ENCODE measurements at regions not wholly inside any gene's neighbourhood (a gene's known extent, or its start where the extent isn't known, plus 50 kb on each side); places are given as distances from the start of the nearest gene placed in this dataset.

DNA sequence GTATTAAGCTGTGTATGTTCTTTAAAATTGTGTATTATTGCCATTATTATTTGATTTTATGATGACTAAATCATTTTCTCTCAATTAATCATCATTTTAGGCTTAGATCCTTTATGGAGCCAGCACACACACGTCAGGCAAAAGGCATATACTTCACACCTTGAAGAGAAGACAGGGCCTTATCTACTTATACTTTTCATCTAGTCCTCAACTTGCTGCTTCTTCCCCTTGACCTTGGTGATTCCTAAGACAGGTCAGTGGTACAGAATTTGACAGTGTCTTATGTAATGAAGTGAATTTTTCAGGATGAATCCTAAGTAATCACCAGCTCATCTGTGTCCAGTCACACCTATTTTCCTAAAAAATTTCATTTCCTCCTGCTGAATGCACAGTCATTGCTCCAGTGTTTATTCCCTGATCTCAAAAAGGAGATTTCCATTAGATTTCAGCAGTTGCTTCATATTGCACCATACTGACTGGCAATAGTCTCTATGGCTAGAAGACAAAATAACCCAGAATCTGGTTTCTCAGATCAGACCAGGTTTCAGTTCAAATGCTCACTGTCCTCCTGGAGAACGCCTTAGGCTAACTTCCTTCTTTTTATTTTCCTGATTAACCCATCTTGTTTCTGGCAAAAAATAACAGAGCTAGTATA is 235.7 kb downstream of the PTH2R start:
- Histone ChIP-seq H3K9me3 (ENCODE audit: control insufficient read depth, insufficient read depth, low read depth, low read length) (no peaks in the 10 kb centered on the region), H3K79me2 (ENCODE audit: control insufficient read depth, insufficient read depth, low read length) (no peaks in the 10 kb centered on the region), H3K9ac (ENCODE audit: insufficient read depth, low read length) (no peak overlapping the region), H3K27me3 (ENCODE audit: control insufficient read depth, insufficient read depth, low read length) (no peaks in the 10 kb centered on the region), H3K36me3 (ENCODE audit: control insufficient read depth, insufficient read depth, low read length) (no peaks in the 10 kb centered on the region), H3K27ac (ENCODE audit: insufficient read depth, low read length) (no peak overlapping the region), H3K4me1 (ENCODE audit: control insufficient read depth, extremely low read depth, insufficient read depth, low read length) (no peaks in the 10 kb centered on the region), H3K4me2 (ENCODE audit: extremely low read depth, insufficient read depth, low read length) (no peak overlapping the region), H4K20me1 (ENCODE audit: control insufficient read depth, extremely low read depth, insufficient read depth, low read length) (no peaks in the 10 kb centered on the region), H3K4me3 (replicated peaks in 1 of 4; ENCODE audit: control extremely low read depth in 1 of 4, insufficient read depth in 1 of 4, low read depth in 3 of 4, low read length in 4 of 4) (no peak overlapping the region), H2AFZ (ENCODE audit: low read length) (no peak overlapping the region)
- TF ChIP-seq, protein P1, sequence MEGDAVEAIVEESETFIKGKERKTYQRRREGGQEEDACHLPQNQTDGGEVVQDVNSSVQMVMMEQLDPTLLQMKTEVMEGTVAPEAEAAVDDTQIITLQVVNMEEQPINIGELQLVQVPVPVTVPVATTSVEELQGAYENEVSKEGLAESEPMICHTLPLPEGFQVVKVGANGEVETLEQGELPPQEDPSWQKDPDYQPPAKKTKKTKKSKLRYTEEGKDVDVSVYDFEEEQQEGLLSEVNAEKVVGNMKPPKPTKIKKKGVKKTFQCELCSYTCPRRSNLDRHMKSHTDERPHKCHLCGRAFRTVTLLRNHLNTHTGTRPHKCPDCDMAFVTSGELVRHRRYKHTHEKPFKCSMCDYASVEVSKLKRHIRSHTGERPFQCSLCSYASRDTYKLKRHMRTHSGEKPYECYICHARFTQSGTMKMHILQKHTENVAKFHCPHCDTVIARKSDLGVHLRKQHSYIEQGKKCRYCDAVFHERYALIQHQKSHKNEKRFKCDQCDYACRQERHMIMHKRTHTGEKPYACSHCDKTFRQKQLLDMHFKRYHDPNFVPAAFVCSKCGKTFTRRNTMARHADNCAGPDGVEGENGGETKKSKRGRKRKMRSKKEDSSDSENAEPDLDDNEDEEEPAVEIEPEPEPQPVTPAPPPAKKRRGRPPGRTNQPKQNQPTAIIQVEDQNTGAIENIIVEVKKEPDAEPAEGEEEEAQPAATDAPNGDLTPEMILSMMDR (conservative IDR thresholded peaks at IDR 0.05 in 1 of 2, IDR thresholded peaks at IDR 0.05 in 1 of 2; ENCODE audit: low read depth in 1 of 2, low read length in 2 of 2), result no peak
- no peak for TF ChIP-seq EZH2 (IDR thresholded peaks at IDR 0.05; ENCODE audit: low read length, missing control alignments)
- no peak for DNase-seq (ENCODE audit: low read depth in 2 of 2)

DNA sequence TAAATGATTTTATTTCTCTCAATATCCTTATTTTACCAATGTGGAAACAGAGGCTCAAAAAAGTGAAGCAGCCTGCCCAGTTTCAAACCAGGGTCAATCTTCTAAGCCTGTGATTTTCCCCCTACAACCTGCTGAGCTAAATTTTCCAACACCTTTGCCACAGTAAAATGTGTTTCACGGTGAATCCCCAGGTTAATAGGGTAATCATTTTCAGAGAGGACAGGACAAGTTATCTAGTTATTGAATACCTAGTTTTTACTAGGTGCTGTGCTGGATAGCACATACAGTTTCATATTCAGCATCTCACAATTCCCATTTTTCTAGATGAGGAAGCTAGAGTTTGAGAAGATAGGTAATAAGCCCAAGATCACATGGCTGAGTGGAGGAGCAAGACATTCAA is 236.6 kb downstream of the PTH2R start:
- DNase-seq (ENCODE audit: low read depth in 2 of 2), result no peak
- no peaks in the 10 kb centered on the region for H3K27me3 ChIP-seq (ENCODE audit: control insufficient read depth, insufficient read depth, low read length)
- H4K20me1 ChIP-seq (ENCODE audit: control insufficient read depth, extremely low read depth, insufficient read depth, low read length), result no peaks in the 10 kb centered on the region
- H3K36me3 ChIP-seq (ENCODE audit: control insufficient read depth, insufficient read depth, low read length), result no peaks in the 10 kb centered on the region
- no peak overlapping the region for H3K9ac ChIP-seq (ENCODE audit: insufficient read depth, low read length)
- H3K79me2 ChIP-seq (ENCODE audit: control insufficient read depth, insufficient read depth, low read length), result no peaks in the 10 kb centered on the region
- no peak overlapping the region for H3K4me3 ChIP-seq (replicated peaks in 1 of 4; ENCODE audit: control extremely low read depth in 1 of 4, insufficient read depth in 1 of 4, low read depth in 3 of 4, low read length in 4 of 4)
- TF ChIP-seq, protein P1 (conservative IDR thresholded peaks at IDR 0.05 in 1 of 2, IDR thresholded peaks at IDR 0.05 in 1 of 2; ENCODE audit: low read depth in 1 of 2, low read length in 2 of 2), result no peak
- TF ChIP-seq EZH2 (IDR thresholded peaks at IDR 0.05; ENCODE audit: low read length, missing control alignments), result no peak
- no peak overlapping the region for H3K4me2 ChIP-seq (ENCODE audit: extremely low read depth, insufficient read depth, low read length)
- no peak overlapping the region for H3K27ac ChIP-seq (ENCODE audit: insufficient read depth, low read length)
- no peaks in the 10 kb centered on the region for H3K9me3 ChIP-seq (ENCODE audit: control insufficient read depth, insufficient read depth, low read depth, low read length)
- H3K4me1 ChIP-seq (ENCODE audit: control insufficient read depth, extremely low read depth, insufficient read depth, low read length), result no peaks in the 10 kb centered on the region
- no peak overlapping the region for H2AFZ ChIP-seq (ENCODE audit: low read length)

DNA sequence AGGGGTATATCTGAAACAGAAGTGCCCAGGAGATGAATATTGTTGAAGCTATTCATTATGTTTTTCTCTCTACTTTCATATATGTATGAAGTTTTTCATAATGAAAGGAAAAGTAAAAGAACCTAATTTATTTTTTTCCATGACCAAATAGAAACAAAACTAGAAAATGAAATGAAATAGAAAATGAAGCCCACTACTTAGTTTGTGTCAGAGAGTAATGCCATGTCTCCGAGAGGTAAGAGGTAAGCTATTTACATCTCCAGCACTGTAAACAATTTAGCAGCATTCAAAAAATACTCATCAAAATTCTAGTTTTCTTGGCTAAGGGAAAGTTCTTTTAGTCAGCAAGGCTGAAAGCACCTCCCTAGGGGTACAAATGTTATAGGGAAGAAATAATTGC is 238.6 kb downstream of the PTH2R start:
- no peaks in the 10 kb centered on the region for H3K4me1 ChIP-seq (ENCODE audit: control insufficient read depth, extremely low read depth, insufficient read depth, low read length)
- H3K9ac ChIP-seq (ENCODE audit: insufficient read depth, low read length), result no peak overlapping the region
- H3K79me2 ChIP-seq (ENCODE audit: control insufficient read depth, insufficient read depth, low read length), result no peaks in the 10 kb centered on the region
- no peaks in the 10 kb centered on the region for H3K36me3 ChIP-seq (ENCODE audit: control insufficient read depth, insufficient read depth, low read length)
- no peaks in the 10 kb centered on the region for H4K20me1 ChIP-seq (ENCODE audit: control insufficient read depth, extremely low read depth, insufficient read depth, low read length)
- no peaks in the 10 kb centered on the region for H3K9me3 ChIP-seq (ENCODE audit: control insufficient read depth, insufficient read depth, low read depth, low read length)
- TF ChIP-seq, protein P1 (conservative IDR thresholded peaks at IDR 0.05 in 1 of 2, IDR thresholded peaks at IDR 0.05 in 1 of 2; ENCODE audit: low read depth in 1 of 2, low read length in 2 of 2), result no peak
- TF ChIP-seq EZH2 (IDR thresholded peaks at IDR 0.05; ENCODE audit: low read length, missing control alignments), result no peak
- no peak overlapping the region for H3K4me3 ChIP-seq (replicated peaks in 1 of 4; ENCODE audit: control extremely low read depth in 1 of 4, insufficient read depth in 1 of 4, low read depth in 3 of 4, low read length in 4 of 4)
- H3K27ac ChIP-seq (ENCODE audit: insufficient read depth, low read length), result no peak overlapping the region
- H3K4me2 ChIP-seq (ENCODE audit: extremely low read depth, insufficient read depth, low read length), result no peak overlapping the region
- no peak for DNase-seq (ENCODE audit: low read depth in 2 of 2)
- no peak overlapping the region for H2AFZ ChIP-seq (ENCODE audit: low read length)
- H3K27me3 ChIP-seq (ENCODE audit: control insufficient read depth, insufficient read depth, low read length), result no peaks in the 10 kb centered on the region
